Esophagus squamous epithelium (tissue), 5 donors: ENCODE measurements at regions not wholly inside any gene's neighbourhood (a gene's known extent, or its start where the extent isn't known, plus 50 kb on each side); places are given as distances from the start of the nearest gene placed in this dataset.

Experiments used
- DNase-seq: peaks from one replicate; lab custom pipeline; 2025; lab: John Stamatoyannopoulos, UW
- H3K27ac ChIP-seq, 4 donors: fragments of 200-600 bp; sonication (generic); one replicate each; pipeline ENCODE4 v1.5.1; 2016 to 2019; ENCODE audit warnings: mild to moderate bottlenecking in 1 of 4
- H3K27me3 ChIP-seq, 4 donors: fragments of 200-600 bp; sonication (generic); 1 replicate in 3 of 4; 2 replicates in 1 of 4; pipeline versions ENCODE4 v1.5.1 to v1.6.0; 2017 to 2021; ENCODE audit warnings: antibody characterized with exemption in 1 of 4
- H3K36me3 ChIP-seq, 3 donors: fragments of 200-600 bp; sonication (generic); one replicate each; pipeline ENCODE4 v1.5.1; 2016 to 2019
- H3K4me1 ChIP-seq, 3 donors: fragments of 200-600 bp; sonication (generic); one replicate each; pipeline ENCODE4 v1.5.1; 2017 to 2019
- H3K4me3 ChIP-seq, 4 donors: fragments of 200-600 bp; sonication (generic); 1 replicate in 3 of 4; 2 replicates in 1 of 4; pipeline ENCODE4 v1.5.1; 2016 to 2019; ENCODE audit warnings: mild to moderate bottlenecking in 2 of 4, moderate library complexity in 1 of 4
- H3K9me3 ChIP-seq, 3 donors: fragments of 200-600 bp; sonication (generic); one replicate each; pipeline ENCODE4 v1.5.1; 2016 to 2019
- POLR2A ChIP-seq, 4 donors: fragments of 450-650 bp; IDR thresholded peaks; one replicate each; pipeline ENCODE4 v1.6.1; 2017; ENCODE audit warnings: antibody characterized with exemption in 4 of 4, mild to moderate bottlenecking in 4 of 4, moderate library complexity in 3 of 4
- WGBS, 2 donors: methylation state at CpG; one replicate each; pipeline ENCODE4 v1.1.5; 2018; 5-methylcytosine and 5-hydroxymethylcytosine counted together
- intact Hi-C: fragments of 100-400 bp; cut with DNase I; formaldehyde crosslinking; loops from one replicate; pipeline ENCODE4 v1.15.0; 2022
- TF ChIP-seq, protein P1 (sequence below), 6 experiments: fragments of 450-650 bp in 4 of 6; fragments of 200-600 bp in 2 of 6; sonication (generic) in 2 of 6; IDR thresholded peaks; one replicate each; pipeline ENCODE4 v1.5.1; 2016 to 2019; ENCODE audit warnings: antibody characterized with exemption in 6 of 6, mild to moderate bottlenecking in 4 of 6, moderate library complexity in 4 of 6
- donor health status: DM: yes; HTN: yes; CAD: no.

DNA sequence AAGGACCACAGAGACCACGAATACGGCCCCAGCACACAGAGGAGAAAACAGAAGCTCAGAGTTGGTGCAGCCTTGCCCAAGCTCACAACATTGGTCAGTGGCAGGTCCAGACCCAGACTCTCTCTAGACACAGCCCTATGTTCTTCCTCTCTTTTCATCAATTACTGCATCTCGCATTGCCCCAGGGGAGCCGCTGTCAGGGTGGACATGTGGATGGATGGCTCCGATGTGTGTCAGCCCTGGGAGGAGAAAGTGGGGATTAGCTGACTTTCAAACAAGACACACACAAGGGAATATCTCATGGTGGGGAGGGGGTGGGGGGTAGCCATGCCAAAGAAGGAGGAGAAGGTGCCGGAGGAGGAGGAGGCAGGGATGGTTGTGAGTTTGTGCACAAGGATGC is 556.8 kb downstream of the NPHP4 start:
- intact Hi-C loops: no loop called here
- no peak for TF ChIP-seq POLR2A (IDR thresholded peaks at IDR 0.05)
- TF ChIP-seq, protein P1, sequence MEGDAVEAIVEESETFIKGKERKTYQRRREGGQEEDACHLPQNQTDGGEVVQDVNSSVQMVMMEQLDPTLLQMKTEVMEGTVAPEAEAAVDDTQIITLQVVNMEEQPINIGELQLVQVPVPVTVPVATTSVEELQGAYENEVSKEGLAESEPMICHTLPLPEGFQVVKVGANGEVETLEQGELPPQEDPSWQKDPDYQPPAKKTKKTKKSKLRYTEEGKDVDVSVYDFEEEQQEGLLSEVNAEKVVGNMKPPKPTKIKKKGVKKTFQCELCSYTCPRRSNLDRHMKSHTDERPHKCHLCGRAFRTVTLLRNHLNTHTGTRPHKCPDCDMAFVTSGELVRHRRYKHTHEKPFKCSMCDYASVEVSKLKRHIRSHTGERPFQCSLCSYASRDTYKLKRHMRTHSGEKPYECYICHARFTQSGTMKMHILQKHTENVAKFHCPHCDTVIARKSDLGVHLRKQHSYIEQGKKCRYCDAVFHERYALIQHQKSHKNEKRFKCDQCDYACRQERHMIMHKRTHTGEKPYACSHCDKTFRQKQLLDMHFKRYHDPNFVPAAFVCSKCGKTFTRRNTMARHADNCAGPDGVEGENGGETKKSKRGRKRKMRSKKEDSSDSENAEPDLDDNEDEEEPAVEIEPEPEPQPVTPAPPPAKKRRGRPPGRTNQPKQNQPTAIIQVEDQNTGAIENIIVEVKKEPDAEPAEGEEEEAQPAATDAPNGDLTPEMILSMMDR (IDR thresholded peaks at IDR 0.05): no peak
- DNase-seq: no peak
- H3K4me3 ChIP-seq: no peak overlapping the region
- no peaks in the 10 kb centered on the region for H3K36me3 ChIP-seq
- no peak overlapping the region for H3K27ac ChIP-seq
- peaks cover 0 to 9% (median 0%) of the 10 kb centered on the region in 3 donors for H3K9me3 ChIP-seq
- WGBS, 2 donors: 88 to 93% methylated on average over 3 to 4 of the region's 6 CpGs
- H3K27me3 ChIP-seq: peaks cover 0 to 94% (median 0%) of the 10 kb centered on the region in 4 donors
- no peaks in the 10 kb centered on the region for H3K4me1 ChIP-seq

- intact Hi-C loops: no loop called here
- no peaks in the 10 kb centered on the region for H3K9me3 ChIP-seq
- H3K4me1 ChIP-seq: no peaks in the 10 kb centered on the region
- no peak overlapping the region for H3K4me3 ChIP-seq
- TF ChIP-seq POLR2A (IDR thresholded peaks at IDR 0.05): no peak
- no peak for DNase-seq
- 80% methylated on average over 1 of the region's 5 CpGs; no CpG with 5 or more reads in 1 of the 2 donors for WGBS, 2 donors
- peaks cover 0 to 97% (median 0%) of the 10 kb centered on the region in 4 donors for H3K27me3 ChIP-seq
- H3K27ac ChIP-seq: no peak overlapping the region
- H3K36me3 ChIP-seq: no peaks in the 10 kb centered on the region
Observed at GRCh38 chr1:5432436-5432835, 559.8 kb downstream of the NPHP4 start.

DNA sequence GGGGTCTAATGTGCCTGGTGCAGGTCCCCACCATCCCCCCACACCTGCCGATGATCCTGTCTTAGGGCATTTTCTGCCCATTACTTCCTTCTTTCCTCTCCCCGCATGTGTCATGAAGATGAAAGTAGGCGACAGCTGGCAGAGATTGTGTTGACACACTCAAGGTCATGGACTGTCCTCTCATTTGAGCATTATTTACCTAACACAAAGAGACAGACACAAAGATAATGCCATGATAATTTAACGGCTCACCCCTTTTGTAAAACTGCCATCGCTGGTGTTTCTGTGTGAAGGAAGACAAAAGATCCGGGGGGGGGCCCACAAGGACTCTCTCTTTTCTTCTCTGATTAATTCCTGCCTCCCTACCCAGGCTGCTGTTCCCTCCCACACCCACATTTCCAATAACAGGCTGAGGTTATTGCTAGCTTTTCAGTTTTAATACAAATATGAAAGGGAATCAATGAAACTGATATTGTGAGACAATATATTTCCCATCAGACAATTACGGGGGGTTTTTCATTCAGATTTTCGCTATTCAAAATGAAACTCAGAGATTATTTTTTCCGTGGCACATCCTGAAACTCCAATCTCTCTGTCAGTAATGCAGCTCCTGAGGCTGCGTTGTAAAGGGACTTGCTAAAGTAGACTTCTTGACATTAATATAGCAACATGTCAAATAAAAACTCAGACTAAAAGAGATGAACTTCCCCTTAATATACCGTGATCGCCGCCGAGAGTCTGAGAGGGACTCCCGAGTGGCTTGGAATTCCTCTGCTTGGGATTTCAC is 561.1 kb downstream of the NPHP4 start:
- TF ChIP-seq POLR2A (IDR thresholded peaks at IDR 0.05): no peak
- TF ChIP-seq, protein P1 (IDR thresholded peaks at IDR 0.05): no peak
- no peak for DNase-seq
- no peaks in the 10 kb centered on the region for H3K4me1 ChIP-seq
- H3K27me3 ChIP-seq: peaks cover 0 to 99% (median 0%) of the 10 kb centered on the region in 4 donors
- no peaks in the 10 kb centered on the region for H3K9me3 ChIP-seq
- intact Hi-C loops: no loop called here
- WGBS, 2 donors: 57 to 60% methylated on average over 12 to 15 of the region's 15 CpGs
- H3K27ac ChIP-seq: no peak overlapping the region
- H3K4me3 ChIP-seq: no peak overlapping the region
- H3K36me3 ChIP-seq: no peaks in the 10 kb centered on the region

DNA sequence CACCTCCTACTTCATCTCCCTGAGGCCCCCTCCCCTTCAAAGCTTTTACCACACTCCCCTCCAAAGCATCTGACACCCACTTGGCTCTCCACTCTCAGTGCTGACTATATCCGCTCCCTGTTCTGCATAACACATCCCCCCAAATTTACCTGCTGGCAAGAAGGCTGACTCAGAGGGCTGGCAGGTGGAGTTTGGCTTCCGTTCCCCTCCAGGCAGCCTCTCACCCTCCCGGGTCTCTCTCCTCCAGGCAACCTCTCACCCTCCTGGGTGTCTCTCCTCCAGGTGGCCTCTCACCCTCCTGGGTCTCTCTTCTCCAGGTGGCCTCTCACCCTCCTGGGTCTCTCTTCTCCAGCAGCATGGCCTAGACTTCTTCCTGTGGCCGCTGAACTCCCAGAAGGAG is 562.1 kb downstream of the NPHP4 start:
- H3K4me1 ChIP-seq: peaks cover 0 to 3% (median 0%) of the 10 kb centered on the region in 3 donors
- no peak overlapping the region for H3K27ac ChIP-seq
- H3K9me3 ChIP-seq: no peaks in the 10 kb centered on the region
- H3K36me3 ChIP-seq: no peaks in the 10 kb centered on the region
- 58 to 60% methylated on average over 3 to 4 of the region's 4 CpGs for whole genome bisulfite sequencing, 2 donors
- no peak for DNase-seq
- TF ChIP-seq, protein P1 (IDR thresholded peaks at IDR 0.05): no peak
- no peak for TF ChIP-seq POLR2A (IDR thresholded peaks at IDR 0.05)
- H3K4me3 ChIP-seq: no peak overlapping the region
- peaks cover 0 to 99% (median 0%) of the 10 kb centered on the region in 4 donors for H3K27me3 ChIP-seq
- intact Hi-C loops: no loop called here

DNA sequence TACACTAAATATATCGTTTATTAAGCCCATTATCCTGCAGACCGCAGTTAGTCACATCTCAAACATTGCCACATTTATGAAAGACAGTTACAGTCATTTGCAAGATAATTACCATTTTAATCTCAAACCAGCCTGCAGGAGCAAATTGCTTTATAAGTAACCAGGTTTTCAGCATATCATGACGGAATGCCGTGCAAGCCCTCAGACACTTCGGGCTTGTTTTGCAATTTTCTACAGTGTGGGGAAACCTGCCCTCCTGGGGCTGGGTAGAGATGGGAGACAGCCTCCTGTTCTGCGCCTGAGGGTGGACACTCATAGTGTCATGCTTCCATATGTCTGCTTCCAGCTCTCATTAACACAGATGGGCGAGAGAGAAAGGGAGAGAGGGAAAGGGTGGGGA is 563.9 kb downstream of the NPHP4 start:
- Histone ChIP-seq H3K9me3 (no peaks in the 10 kb centered on the region), H3K27ac (no peak overlapping the region), H3K4me3 (no peak overlapping the region), H3K4me1 (peaks cover 0 to 16% (median under 1%) of the 10 kb centered on the region in 3 donors), H3K27me3 (peaks cover 0 to 99% (median 1%) of the 10 kb centered on the region in 4 donors), H3K36me3 (no peaks in the 10 kb centered on the region)
- DNase-seq: no peak
- TF ChIP-seq, protein P1 (IDR thresholded peaks at IDR 0.05): no peak
- no peak for TF ChIP-seq POLR2A (IDR thresholded peaks at IDR 0.05)
- WGBS, 2 donors: 52 to 58% methylated on average over 6 to 7 of the region's 7 CpGs
- intact Hi-C loops: no loop called here
